ENCODE measurements at regions not wholly inside any gene's neighbourhood (a gene's known extent, or its start where the extent isn't known, plus 50 kb on each side); places are given as distances from the start of the nearest gene placed in this dataset.

DNA sequence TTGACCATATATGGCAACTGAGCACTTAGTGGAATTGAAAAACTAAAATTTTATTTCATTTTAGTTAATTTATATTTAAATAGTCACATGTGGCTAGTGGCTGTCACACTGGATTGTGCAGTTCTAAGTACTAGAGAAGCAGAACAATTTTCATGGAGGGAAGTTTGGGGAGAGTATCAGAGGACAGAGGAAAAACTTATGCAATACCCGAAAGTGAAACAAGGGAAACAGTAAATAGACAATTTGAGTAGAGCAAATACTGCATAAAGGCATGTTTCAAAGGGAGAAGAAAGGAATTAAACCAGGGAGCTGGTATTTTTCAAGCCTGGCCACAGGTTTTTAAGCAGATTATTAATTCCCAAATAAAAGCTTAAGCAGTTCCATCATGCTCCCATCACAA lies 590.5 kb upstream of the RORB start:
- ATAC-seq (no peak), DNase-seq (no peak)
- TF ChIP-seq, protein P1, sequence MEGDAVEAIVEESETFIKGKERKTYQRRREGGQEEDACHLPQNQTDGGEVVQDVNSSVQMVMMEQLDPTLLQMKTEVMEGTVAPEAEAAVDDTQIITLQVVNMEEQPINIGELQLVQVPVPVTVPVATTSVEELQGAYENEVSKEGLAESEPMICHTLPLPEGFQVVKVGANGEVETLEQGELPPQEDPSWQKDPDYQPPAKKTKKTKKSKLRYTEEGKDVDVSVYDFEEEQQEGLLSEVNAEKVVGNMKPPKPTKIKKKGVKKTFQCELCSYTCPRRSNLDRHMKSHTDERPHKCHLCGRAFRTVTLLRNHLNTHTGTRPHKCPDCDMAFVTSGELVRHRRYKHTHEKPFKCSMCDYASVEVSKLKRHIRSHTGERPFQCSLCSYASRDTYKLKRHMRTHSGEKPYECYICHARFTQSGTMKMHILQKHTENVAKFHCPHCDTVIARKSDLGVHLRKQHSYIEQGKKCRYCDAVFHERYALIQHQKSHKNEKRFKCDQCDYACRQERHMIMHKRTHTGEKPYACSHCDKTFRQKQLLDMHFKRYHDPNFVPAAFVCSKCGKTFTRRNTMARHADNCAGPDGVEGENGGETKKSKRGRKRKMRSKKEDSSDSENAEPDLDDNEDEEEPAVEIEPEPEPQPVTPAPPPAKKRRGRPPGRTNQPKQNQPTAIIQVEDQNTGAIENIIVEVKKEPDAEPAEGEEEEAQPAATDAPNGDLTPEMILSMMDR (IDR thresholded peaks at IDR 0.05) = no peak
- H3K4me1 ChIP-seq = no peaks in the 10 kb centered on the region
- no peaks in the 10 kb centered on the region for H3K9me3 ChIP-seq
- no peak overlapping the region for H3K4me3 ChIP-seq
- intact Hi-C loops (cut with DNase I) = no loop called here
- H3K27ac ChIP-seq = no peak overlapping the region
- no peaks in the 10 kb centered on the region for H3K27me3 ChIP-seq
- no peaks in the 10 kb centered on the region for H3K36me3 ChIP-seq

DNA sequence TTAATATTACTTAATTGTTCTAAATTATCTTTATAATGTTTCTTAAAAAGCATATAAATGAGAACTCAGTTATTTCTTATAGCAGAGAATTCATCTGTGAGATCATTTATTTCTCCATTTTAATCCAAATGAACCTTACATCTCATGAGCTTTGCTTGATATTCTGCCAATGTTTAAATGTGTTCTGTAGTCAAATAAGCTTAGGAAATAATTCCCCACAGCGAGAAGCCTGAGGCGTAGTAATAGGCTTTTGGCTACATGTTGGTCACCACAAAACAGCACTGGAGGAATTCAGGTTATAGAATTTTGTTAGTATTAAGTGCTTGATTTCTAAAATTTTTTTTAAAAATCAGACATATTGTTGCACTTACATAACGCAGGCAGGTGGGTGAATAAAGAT lies 585.3 kb upstream of the RORB start:
- ATAC-seq (no peak), DNase-seq (no peak)
- TF ChIP-seq, protein P1 (IDR thresholded peaks at IDR 0.05) = no peak
- H3K4me1 ChIP-seq = no peaks in the 10 kb centered on the region
- no peak overlapping the region for H3K4me3 ChIP-seq
- H3K27ac ChIP-seq = no peak overlapping the region
- intact Hi-C loops (cut with DNase I) = no loop called here
- H3K9me3 ChIP-seq = no peaks in the 10 kb centered on the region
- H3K36me3 ChIP-seq = no peaks in the 10 kb centered on the region
- no peaks in the 10 kb centered on the region for H3K27me3 ChIP-seq

DNA sequence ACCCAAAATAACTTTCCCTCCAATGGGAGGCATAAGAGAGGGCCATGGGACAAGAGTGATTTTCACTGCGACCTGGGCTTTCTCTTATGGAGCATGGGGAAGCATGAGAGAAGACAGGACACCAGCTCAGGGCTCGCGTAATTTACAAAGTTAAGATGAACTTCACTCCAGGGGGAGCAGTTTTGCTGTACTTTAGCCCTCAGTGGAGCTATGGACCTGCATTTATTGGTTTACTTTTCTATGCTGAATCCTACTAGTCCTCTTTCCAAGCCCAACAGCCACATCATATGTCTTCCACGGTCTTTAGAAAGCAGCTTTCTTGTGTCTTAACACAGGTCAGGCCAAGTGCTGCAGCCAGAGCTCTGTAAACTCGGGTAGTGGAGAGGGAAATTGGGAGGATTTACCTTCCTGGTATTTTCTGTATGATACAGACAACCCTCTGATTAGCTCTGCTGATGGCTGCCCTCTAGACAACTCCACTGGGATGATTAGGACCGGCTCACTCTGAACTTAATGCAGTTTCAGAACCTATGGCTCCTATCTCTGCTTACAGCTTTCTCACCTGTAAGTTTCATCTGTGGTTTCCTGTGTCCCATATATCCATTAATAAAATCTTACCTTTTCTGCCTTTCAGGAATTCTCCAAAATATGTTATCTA lies 581.0 kb upstream of the RORB start:
- Histone ChIP-seq H3K4me1 (no peaks in the 10 kb centered on the region), H3K36me3 (no peaks in the 10 kb centered on the region), H3K4me3 (no peak overlapping the region), H3K9me3 (no peaks in the 10 kb centered on the region), H3K27ac (no peak overlapping the region), H3K27me3 (no peaks in the 10 kb centered on the region)
- ATAC-seq = no peak
- TF ChIP-seq, protein P1 (IDR thresholded peaks at IDR 0.05) = no peak
- intact Hi-C loops (cut with DNase I) = no loop called here
- DNase-seq = peak in 1 of 4 donors; percentile 2

DNA sequence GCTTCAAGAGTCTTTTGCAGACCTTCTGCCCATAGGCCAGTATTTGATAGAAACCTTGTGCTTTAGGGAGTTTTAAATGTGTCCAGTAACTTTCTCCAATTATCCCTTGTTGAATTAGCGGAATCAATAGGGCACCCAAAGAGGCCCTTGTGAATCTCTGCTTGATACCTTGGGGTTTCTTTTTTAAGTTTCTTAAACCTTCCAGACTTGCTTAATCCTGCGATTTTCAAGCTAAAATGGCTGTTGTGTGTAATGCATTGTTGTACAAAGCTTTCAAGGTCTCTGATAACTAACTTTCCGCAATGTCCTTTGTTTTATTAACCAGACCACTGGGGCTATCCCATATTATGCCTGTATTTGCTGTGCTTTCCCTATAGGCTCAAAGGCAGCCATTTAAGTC lies 577.4 kb upstream of the RORB start:
- Histone ChIP-seq H3K27ac (no peak overlapping the region), H3K27me3 (no peaks in the 10 kb centered on the region), H3K36me3 (no peaks in the 10 kb centered on the region), H3K9me3 (no peaks in the 10 kb centered on the region), H3K4me3 (no peak overlapping the region), H3K4me1 (no peaks in the 10 kb centered on the region)
- intact Hi-C loops (cut with DNase I) = no loop called here
- no peak for ATAC-seq
- TF ChIP-seq, protein P1 (IDR thresholded peaks at IDR 0.05) = no peak
- no peak for DNase-seq

DNA sequence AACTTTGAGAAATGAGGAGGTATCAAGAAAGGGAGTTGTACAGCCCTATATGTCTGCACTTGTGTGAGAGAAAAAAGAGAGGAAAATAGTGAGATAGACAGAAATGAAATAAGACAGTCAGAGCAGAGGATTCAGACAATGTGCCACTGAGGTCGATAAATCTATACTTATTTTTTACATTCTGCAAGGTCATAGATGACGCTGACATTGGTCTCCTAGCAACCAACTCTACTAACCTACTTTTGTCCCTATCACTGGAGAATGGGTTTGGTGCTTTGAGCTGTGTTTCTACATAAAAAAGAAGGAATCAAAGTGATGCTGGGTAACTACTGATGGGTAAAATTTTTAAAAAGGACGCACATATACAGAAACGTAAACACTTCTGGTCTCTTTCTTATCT lies 573.3 kb upstream of the RORB start:
- ATAC-seq = no peak
- TF ChIP-seq, protein P1 (IDR thresholded peaks at IDR 0.05) = no peak
- DNase-seq = no peak
- H3K36me3 ChIP-seq = no peaks in the 10 kb centered on the region
- H3K9me3 ChIP-seq = no peaks in the 10 kb centered on the region
- no peak overlapping the region for H3K4me3 ChIP-seq
- H3K27me3 ChIP-seq = no peaks in the 10 kb centered on the region
- no peaks in the 10 kb centered on the region for H3K4me1 ChIP-seq
- intact Hi-C loops (cut with DNase I) = no loop called here
- H3K27ac ChIP-seq = no peak overlapping the region

Data from left lung (tissue), 4 donors.